ENCODE measurements at regions not wholly inside any gene's neighbourhood (a gene's known extent, or its start where the extent isn't known, plus 50 kb on each side); places are given as distances from the start of the nearest gene placed in this dataset.

DNA sequence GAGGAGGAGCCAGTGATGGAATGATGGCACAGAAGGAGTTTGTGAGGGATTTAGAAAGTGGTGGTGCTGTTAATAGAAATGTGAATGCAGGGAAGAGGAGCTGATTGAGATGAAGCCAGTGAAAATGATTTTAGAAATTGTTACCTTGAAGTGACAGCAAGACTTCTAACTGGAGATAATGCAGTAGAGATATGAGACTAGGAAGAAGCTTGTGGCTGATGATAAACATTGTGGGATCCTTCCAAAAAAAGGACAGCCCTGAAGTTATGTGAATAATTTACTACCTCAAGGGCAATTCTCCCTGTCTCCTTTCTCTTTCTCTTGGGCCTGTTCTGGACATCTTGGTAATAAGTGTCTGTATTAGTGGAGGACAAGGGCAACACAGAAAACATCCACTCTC is 138.6 kb downstream of the LSMEM1 start:
- no peak overlapping the region for H3K4me3 Mint-ChIP-seq

DNA sequence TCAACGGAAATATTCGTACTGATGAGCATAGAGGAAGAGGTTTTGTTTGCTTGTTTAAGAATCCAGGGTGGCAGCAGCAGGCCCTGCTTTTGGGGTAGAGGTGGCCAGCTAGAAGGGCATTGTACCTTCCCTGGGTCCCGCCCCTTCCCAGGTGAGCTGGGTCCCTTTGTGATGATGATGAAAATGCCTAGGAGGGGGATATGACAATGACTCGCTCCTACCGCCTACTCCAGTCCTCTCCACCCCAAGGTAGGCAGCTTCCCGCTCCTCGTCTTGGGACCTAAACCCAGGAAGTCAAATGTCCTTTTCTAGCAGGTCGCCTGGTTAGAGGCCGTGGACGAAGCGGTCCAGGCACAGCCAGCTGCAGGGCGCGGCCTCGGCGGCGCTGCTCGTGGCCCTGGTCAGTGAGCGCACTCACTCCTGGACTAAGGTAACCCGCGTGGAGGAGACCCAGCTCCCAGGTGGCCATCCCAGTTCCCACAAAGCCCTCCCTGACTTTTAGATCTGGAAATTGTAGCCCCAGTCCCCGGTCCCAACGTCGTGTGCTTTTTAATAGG is 141.4 kb downstream of the LSMEM1 start:
- Mint-ChIP-seq H3K4me1 (no peaks in the 10 kb centered on the region), H3K27me3 (ENCODE audit: low read depth in 3 of 3) (peaks cover 0 to 6% (median 0%) of the 10 kb centered on the region in 3 donors), H3K27ac (no peak overlapping the region), H3K9me3 (peaks cover 0 to 9% (median 0%) of the 10 kb centered on the region in 6 donors), H3K4me3 (no peak overlapping the region), H3K36me3 (no peaks in the 10 kb centered on the region)
- DNase-seq = no peak

More for the DNA sequence above, 138.6 kb downstream of the LSMEM1 start:
- no peaks in the 10 kb centered on the region for H3K36me3 Mint-ChIP-seq
- H3K27ac Mint-ChIP-seq = no peak overlapping the region
- H3K27me3 Mint-ChIP-seq (ENCODE audit: low read depth in 3 of 3) = no peaks in the 10 kb centered on the region
- no peaks in the 10 kb centered on the region for H3K4me1 Mint-ChIP-seq
- peaks cover 0 to 9% (median 0%) of the 10 kb centered on the region in 6 donors for H3K9me3 Mint-ChIP-seq
- DNase-seq = no peak

DNA sequence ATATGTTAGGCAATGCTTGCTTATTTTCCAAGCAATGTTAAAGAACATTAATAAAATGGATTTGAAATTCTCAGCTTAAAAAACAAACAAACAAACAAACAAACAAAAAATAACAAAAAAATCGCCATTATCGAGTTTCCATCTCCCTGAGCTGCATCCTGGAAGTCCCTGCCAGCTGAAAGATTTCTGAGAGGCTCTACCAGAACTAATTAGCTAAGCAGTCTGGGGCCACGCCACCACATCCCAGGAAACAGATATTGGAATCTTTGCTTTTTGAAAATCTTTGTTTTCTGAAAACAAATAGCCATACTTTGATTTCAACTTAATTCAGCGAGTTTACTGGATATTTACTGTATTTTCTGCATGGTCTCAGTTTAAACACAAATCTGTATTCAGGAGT is 143.6 kb downstream of the LSMEM1 start:
- Mint-ChIP-seq H3K36me3 (no peaks in the 10 kb centered on the region), H3K4me1 (no peaks in the 10 kb centered on the region), H3K4me3 (no peak overlapping the region), H3K27me3 (ENCODE audit: low read depth in 3 of 3) (peaks cover 0 to 6% (median 0%) of the 10 kb centered on the region in 3 donors), H3K9me3 (peaks cover 0 to 2% (median 0%) of the 10 kb centered on the region in 6 donors), H3K27ac (no peak overlapping the region)
- DNase-seq = no peak

DNA sequence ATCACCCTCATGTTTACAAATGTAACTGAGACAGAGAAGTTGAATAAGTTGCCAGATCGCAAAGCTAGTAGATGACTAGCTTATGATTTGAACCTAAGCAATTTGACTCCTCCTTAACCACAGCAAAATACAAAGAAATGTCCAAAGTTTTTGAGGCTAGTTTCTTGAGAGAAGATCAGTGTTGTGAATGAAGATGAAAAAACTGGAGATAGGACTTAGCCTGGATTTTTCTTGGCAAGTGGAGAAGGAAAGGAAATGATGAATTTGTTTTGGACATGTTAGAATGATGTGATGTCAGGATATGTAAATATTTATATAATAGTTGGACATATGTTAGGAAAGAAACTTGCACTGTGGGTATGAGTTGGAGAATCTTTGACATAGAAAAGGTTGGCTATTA is 149.8 kb downstream of the LSMEM1 start:
- H3K27me3 Mint-ChIP-seq (ENCODE audit: low read depth in 3 of 3) = peaks cover 0 to 4% (median 0%) of the 10 kb centered on the region in 3 donors
- no peaks in the 10 kb centered on the region for H3K36me3 Mint-ChIP-seq
- H3K9me3 Mint-ChIP-seq = peaks cover 0 to 2% (median 0%) of the 10 kb centered on the region in 6 donors
- no peaks in the 10 kb centered on the region for H3K4me1 Mint-ChIP-seq
- no peak overlapping the region for H3K27ac Mint-ChIP-seq
- no peak overlapping the region for H3K4me3 Mint-ChIP-seq
- no peak for DNase-seq

DNA sequence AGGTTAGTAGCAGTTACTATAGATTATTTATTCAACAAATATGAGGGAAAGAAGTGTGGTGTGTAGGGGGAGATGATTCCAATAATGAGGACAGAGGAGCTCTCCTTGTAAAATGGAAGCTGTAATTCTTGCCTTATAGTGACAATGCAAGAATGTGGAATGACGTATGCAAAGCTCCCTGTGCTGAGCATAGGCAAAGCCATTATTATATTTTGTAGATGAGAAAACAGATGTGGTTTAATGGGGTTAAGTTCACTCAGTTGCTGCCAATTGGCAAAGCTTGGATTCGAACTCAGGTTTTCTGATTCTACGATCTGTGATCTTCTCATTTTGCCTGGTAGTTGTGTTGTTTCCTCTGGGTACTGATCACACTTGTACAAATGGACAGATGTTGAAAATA is 153.3 kb downstream of the LSMEM1 start:
- Mint-ChIP-seq H3K27me3 (ENCODE audit: low read depth in 3 of 3) (peaks cover 0 to 4% (median 0%) of the 10 kb centered on the region in 3 donors), H3K4me1 (no peaks in the 10 kb centered on the region), H3K4me3 (no peak overlapping the region), H3K9me3 (peaks cover 0 to 2% (median 0%) of the 10 kb centered on the region in 6 donors), H3K27ac (no peak overlapping the region), H3K36me3 (no peaks in the 10 kb centered on the region)
- DNase-seq = no peak

DNA sequence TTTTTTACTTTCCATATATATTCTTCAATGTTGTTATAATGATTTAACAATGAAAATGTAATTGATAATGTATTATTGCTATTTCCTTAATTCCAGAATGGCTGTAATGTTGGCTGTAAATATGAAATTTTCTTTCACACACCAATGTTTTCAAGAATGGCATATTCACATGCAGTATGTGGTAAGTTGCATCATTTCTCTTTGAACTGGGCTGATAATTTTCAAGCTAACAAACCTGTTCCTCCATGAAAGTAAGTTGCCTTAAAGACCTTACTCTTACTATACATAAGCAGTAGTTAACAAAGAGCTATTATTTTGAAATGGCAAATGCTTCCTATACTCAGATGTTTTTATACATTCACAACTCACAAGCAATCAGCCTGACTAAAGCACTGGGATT is 154.5 kb downstream of the TMEM168 start:
- DNase-seq = no peak
- Mint-ChIP-seq H3K9me3 (no peaks in the 10 kb centered on the region), H3K36me3 (no peaks in the 10 kb centered on the region), H3K4me3 (no peak overlapping the region), H3K27me3 (ENCODE audit: low read depth in 3 of 3) (peaks cover 0 to 4% (median 0%) of the 10 kb centered on the region in 3 donors), H3K27ac (no peak overlapping the region), H3K4me1 (no peaks in the 10 kb centered on the region)

DNA sequence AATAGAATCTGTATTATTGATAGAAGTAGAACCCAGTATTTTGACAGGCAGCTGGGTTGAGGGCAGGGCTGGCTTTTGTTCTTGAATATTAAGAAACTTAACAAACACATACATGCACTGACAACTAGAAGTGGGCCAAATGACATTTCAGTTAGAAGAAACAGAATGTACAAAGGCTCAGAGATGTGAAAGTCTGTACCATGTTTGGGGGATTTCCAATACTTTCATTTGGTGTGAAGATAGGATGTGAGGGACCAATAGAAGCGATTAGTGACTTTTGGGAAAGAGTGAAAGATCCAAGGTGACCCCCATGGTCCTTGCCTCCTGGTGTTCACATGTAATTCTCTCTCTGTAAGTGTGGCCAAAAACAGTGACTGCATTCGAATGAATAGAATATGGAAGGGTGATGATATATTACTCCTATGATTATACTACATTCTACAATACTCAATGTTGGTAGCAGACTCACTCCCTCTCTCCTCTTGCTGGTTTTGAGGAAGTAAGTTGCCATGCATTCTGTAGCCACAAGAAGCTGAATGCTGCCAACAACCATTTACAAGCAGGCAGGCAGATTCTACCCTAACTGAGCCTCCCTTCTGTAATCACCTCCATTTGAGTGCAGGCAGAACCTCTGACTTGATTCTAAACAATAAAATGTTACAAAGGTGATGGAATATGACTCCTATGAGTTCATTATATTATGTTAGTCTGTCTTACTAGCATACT is 151.4 kb downstream of the TMEM168 start:
- DNase-seq = no peak
- Mint-ChIP-seq H3K4me1 (no peaks in the 10 kb centered on the region), H3K4me3 (no peak overlapping the region), H3K27ac (no peak overlapping the region), H3K9me3 (peaks cover 0 to 6% (median 2%) of the 10 kb centered on the region in 6 donors), H3K27me3 (ENCODE audit: low read depth in 3 of 3) (peaks cover 0 to 8% (median 5%) of the 10 kb centered on the region in 3 donors), H3K36me3 (no peaks in the 10 kb centered on the region)

DNA sequence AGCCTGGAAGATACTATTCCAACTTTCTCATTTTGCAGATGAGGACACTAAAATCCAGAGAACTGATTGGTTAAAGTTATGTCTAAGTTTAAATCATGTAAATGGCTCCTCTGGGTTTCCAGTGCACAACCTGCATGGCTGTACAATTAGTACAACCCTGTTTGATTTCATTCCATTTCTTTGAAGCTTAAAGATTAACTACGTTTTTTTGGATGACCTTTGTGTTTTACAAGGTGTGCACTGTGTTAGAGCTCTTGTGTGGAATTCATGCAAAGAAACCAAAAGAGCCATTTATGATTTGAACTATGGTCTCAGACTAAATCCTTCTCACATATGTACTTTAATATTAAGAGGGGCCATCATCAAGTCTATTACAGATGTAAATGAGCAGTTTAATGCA is 149.5 kb downstream of the TMEM168 start:
- Mint-ChIP-seq H3K9me3 (peaks cover 0 to 14% (median 5%) of the 10 kb centered on the region in 6 donors), H3K36me3 (no peaks in the 10 kb centered on the region), H3K4me1 (no peaks in the 10 kb centered on the region), H3K4me3 (no peak overlapping the region), H3K27ac (no peak overlapping the region), H3K27me3 (ENCODE audit: low read depth in 3 of 3) (peaks cover 0 to 6% (median 5%) of the 10 kb centered on the region in 3 donors)
- no peak for DNase-seq

DNA sequence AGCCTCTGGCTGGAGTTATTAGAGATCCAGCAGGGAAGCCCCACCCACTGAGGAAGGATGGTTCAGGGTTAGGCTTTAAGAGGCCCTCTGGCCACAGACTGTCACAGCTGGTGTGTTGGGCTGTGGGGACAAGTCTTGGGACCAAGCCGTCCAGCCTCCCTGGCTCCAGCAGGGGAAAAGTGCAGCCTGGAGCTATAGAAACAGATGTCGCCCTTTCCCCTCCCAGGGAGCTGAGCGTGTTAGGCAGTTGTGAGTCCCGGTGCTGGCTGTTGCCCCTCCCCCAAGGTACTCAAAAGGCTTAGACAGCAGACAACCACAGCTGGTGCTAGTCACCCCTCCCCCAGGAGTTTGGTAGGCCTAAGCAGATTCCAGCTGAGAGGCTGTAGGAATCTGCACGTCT is 143.4 kb downstream of the TMEM168 start:
- DNase-seq = no peak
- H3K4me1 Mint-ChIP-seq = no peaks in the 10 kb centered on the region
- no peaks in the 10 kb centered on the region for H3K36me3 Mint-ChIP-seq
- no peak overlapping the region for H3K4me3 Mint-ChIP-seq
- peaks cover 0 to 16% (median under 1%) of the 10 kb centered on the region in 3 donors for H3K27me3 Mint-ChIP-seq (ENCODE audit: low read depth in 3 of 3)
- H3K27ac Mint-ChIP-seq = no peak overlapping the region
- peaks cover 12 to 35% (median 15%) of the 10 kb centered on the region in 6 donors for H3K9me3 Mint-ChIP-seq

DNA sequence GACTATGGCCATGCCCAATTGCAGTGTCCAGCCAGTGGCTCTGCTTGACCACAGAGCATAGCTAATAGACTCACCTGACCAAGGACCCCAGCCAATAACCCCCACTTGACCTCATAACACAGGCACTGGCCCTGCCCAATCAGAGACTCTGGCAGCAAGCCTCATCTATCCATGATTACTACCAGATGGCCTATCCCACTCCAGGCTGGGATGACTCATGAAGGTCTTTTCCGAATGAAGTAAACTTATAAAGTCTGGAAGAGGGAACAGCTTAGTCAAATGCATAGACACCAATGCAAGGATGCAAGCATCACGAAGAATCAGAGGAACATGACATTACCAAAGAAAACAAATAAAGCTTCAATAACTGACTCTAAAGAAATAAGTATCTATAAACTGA is 141.4 kb downstream of the TMEM168 start:
- Mint-ChIP-seq H3K4me1 (no peaks in the 10 kb centered on the region), H3K36me3 (no peaks in the 10 kb centered on the region), H3K27ac (no peak overlapping the region), H3K9me3 (peaks cover 12 to 31% (median 14%) of the 10 kb centered on the region in 6 donors), H3K27me3 (ENCODE audit: low read depth in 3 of 3) (peaks cover 0 to 12% (median 0%) of the 10 kb centered on the region in 3 donors), H3K4me3 (no peak overlapping the region)
- DNase-seq = no peak

DNA sequence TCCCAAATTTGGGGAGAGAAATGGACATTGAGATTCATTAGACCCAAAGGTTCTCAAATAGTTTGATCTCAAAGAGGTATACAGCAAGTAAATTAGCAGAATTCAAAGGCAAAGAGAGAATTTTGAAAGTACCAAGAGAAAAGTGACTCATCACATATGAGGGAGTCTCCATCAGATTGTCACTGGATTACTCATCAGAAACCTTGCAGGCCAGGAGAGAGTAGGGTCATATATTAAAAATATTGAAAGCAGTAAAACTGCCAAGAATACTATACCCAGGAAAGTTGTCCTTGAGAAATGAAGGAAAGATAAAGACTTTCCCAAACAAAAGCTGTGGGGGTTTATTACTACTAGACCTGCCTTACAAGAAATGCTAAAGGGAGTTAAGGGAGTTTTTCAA is 140.6 kb downstream of the TMEM168 start:
- H3K9me3 Mint-ChIP-seq = peaks cover 10 to 31% (median 12%) of the 10 kb centered on the region in 6 donors
- H3K4me1 Mint-ChIP-seq = no peaks in the 10 kb centered on the region
- no peaks in the 10 kb centered on the region for H3K36me3 Mint-ChIP-seq
- H3K27ac Mint-ChIP-seq = no peak overlapping the region
- no peak overlapping the region for H3K4me3 Mint-ChIP-seq
- peaks cover 0 to 12% (median 0%) of the 10 kb centered on the region in 3 donors for H3K27me3 Mint-ChIP-seq (ENCODE audit: low read depth in 3 of 3)
- DNase-seq = no peak

DNA sequence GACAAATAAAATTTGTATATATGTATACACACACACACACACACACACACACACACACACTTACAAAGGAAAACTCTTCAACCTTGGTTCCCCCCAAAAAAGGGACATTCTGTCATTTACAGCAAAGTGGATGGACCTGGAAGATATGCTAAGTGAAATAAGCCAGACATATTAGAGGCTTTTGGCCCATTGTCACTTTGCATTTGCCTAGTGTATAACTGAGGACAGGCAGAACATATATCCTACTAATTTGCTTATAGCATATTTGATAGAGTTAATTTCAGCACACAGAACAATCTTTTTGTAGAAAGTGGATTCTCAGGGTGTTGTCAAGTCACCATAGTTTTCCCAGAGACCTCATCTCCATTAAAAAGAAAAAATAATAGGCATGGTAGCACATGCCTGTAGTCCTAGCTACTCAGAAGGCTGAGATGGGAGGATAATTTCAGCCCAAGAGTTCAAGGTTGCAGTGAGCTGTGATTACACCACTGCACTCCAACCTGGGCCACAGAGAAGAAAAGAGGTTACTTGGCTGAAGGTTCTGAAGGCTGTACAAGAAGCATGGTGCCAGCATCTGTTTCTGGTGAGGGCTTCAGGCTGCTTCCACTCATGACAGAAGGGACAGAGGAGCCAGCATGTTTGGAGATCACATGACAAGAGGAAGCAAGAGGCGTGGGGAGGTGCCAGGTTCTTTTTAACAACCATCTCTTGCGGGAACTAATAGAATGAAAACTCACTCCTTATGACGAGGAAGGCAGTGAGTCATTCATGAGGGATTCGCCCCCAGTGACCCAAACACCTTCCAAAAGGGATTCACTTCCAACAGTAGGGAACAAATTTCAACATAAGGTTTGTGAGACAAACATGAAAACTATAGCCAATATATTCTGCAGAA is 135.6 kb downstream of the TMEM168 start:
- Mint-ChIP-seq H3K4me3 (no peak overlapping the region), H3K9me3 (peaks cover under 1 to 10% (median 2%) of the 10 kb centered on the region in 6 donors), H3K27me3 (ENCODE audit: low read depth in 3 of 3) (no peaks in the 10 kb centered on the region), H3K27ac (no peak overlapping the region), H3K4me1 (no peaks in the 10 kb centered on the region), H3K36me3 (no peaks in the 10 kb centered on the region)
- no peak for DNase-seq

DNA sequence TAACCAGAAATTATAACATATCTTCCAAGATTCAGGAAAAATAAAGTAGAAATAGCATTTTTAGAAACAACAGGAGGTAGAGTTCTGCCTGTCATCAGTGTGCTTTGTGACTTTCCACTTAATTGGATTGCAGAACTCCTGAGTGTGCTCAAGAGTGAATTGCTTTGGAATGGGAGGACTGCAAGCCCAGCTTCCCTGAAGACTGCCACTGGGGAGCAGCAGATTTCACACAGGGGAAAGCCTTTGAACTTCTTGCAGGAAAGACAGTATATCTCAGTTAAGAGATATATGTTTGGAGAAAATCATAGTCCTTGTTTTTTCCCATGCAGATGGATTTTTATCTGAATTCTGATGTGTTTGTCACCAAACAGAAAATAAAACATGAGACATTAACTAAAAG is 124.5 kb downstream of the TMEM168 start:
- Mint-ChIP-seq H3K4me3 (no peak overlapping the region), H3K27me3 (ENCODE audit: low read depth in 3 of 3) (peaks cover 2 to 3% (median 2%) of the 10 kb centered on the region in 3 donors), H3K36me3 (no peaks in the 10 kb centered on the region), H3K4me1 (no peaks in the 10 kb centered on the region), H3K27ac (no peak overlapping the region), H3K9me3 (peaks cover 0 to 13% (median 2%) of the 10 kb centered on the region in 6 donors)
- DNase-seq = no peak

DNA sequence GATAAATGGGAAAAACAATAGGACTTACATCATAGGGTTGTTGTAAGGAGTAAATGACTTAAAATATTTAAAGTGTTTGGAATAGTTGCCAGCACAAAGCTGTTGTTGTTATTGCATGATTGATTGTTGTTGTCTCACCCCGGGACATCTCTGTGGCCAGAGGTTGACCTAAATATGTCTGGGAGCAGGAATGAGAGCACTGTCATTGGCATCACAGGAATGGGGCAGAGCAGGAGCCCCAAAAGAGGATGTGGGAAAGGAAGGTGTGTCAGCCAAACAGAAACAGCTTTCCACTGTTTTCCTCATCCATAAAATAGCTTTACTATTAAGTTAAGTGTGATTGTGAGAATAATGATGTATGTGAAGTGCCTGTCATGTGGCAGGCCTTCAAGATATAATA is 121.6 kb downstream of the TMEM168 start:
- Mint-ChIP-seq H3K4me1 (no peaks in the 10 kb centered on the region), H3K36me3 (no peaks in the 10 kb centered on the region), H3K9me3 (peaks cover 0 to 2% (median 0%) of the 10 kb centered on the region in 6 donors), H3K27ac (no peak overlapping the region), H3K27me3 (ENCODE audit: low read depth in 3 of 3) (peaks cover 0 to 3% (median 2%) of the 10 kb centered on the region in 3 donors), H3K4me3 (no peak overlapping the region)
- no peak for DNase-seq
